ENCODE measurements at regions not wholly inside any gene's neighbourhood (a gene's known extent, or its start where the extent isn't known, plus 50 kb on each side); places are given as distances from the start of the nearest gene placed in this dataset.

DNA sequence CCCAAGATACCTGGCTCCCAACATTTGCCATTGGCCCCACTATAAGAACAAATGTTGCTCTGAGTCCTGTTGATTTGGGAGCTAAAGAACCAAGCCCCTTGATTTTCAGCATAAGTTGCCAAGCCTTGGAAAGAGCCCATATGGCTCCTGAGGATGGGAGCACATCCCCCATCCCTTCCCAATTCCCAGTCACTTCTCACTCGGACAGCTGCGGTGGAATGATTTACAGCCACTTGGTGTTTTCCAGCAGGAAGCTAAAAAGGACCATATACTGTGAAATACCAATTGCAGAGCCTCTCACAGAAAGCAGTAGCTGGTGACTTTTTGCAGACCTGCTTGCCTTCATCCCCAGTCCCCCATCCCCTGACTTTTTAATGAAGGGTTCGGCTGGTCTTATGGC, 524.6 kb downstream of the GRIN2A start:
- H3K9me3 ChIP-seq = no peaks in the 10 kb centered on the region
- no peak for DNase-seq (ENCODE audit: extremely low spot score)
- peaks cover 0 to 28% (median 0%) of the 10 kb centered on the region in 4 donors for H3K27me3 ChIP-seq
- H3K4me1 ChIP-seq = no peaks in the 10 kb centered on the region
- 13% methylated on average over 3 of the region's 3 CpGs for WGBS
- H3K4me3 ChIP-seq = no peak overlapping the region
- H3K36me3 ChIP-seq = no peaks in the 10 kb centered on the region
- no peak for TF ChIP-seq POLR2AphosphoS5 (IDR thresholded peaks at IDR 0.05)
- TF ChIP-seq EP300 (IDR thresholded peaks at IDR 0.05) = no peak
- no peak for TF ChIP-seq POLR2A (IDR thresholded peaks at IDR 0.05; ENCODE audit: low read depth)
- TF ChIP-seq, protein P1, sequence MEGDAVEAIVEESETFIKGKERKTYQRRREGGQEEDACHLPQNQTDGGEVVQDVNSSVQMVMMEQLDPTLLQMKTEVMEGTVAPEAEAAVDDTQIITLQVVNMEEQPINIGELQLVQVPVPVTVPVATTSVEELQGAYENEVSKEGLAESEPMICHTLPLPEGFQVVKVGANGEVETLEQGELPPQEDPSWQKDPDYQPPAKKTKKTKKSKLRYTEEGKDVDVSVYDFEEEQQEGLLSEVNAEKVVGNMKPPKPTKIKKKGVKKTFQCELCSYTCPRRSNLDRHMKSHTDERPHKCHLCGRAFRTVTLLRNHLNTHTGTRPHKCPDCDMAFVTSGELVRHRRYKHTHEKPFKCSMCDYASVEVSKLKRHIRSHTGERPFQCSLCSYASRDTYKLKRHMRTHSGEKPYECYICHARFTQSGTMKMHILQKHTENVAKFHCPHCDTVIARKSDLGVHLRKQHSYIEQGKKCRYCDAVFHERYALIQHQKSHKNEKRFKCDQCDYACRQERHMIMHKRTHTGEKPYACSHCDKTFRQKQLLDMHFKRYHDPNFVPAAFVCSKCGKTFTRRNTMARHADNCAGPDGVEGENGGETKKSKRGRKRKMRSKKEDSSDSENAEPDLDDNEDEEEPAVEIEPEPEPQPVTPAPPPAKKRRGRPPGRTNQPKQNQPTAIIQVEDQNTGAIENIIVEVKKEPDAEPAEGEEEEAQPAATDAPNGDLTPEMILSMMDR (IDR thresholded peaks at IDR 0.05) = no peak
- H3K27ac ChIP-seq (replicated peaks in 1 of 4) = no peak overlapping the region
- intact Hi-C loops (cut with DNase I) = no loop called here

- no peaks in the 10 kb centered on the region for H3K4me1 ChIP-seq
- intact Hi-C loops (cut with DNase I) = no loop called here
- H3K9me3 ChIP-seq = no peaks in the 10 kb centered on the region
- no peak overlapping the region for H3K4me3 ChIP-seq
- TF ChIP-seq POLR2AphosphoS5 (IDR thresholded peaks at IDR 0.05) = no peak
- TF ChIP-seq, protein P1 (IDR thresholded peaks at IDR 0.05) = no peak
- no peak for TF ChIP-seq POLR2A (IDR thresholded peaks at IDR 0.05; ENCODE audit: low read depth)
- TF ChIP-seq EP300 (IDR thresholded peaks at IDR 0.05) = no peak
- WGBS = 34% methylated on average over 4 of the region's 4 CpGs
- H3K27ac ChIP-seq (replicated peaks in 1 of 4) = no peak overlapping the region
- no peak for DNase-seq (ENCODE audit: extremely low spot score)
- H3K36me3 ChIP-seq = no peaks in the 10 kb centered on the region
- H3K27me3 ChIP-seq = peaks cover 0 to 28% (median 0%) of the 10 kb centered on the region in 4 donors
Observed at GRCh38 chr16:9658164-9658563, 524.1 kb downstream of the GRIN2A start.

- 75% methylated on average over 5 of the region's 5 CpGs for WGBS
- intact Hi-C loops (cut with DNase I) = no loop called here
- Histone ChIP-seq H3K27me3 (peaks cover 0 to 28% (median 0%) of the 10 kb centered on the region in 4 donors), H3K9me3 (no peaks in the 10 kb centered on the region), H3K27ac (replicated peaks in 1 of 4) (no peak overlapping the region), H3K4me1 (no peaks in the 10 kb centered on the region), H3K4me3 (no peak overlapping the region), H3K36me3 (no peaks in the 10 kb centered on the region)
- TF ChIP-seq POLR2A (IDR thresholded peaks at IDR 0.05; ENCODE audit: low read depth) = no peak
- TF ChIP-seq POLR2AphosphoS5 (IDR thresholded peaks at IDR 0.05) = no peak
- TF ChIP-seq EP300 (IDR thresholded peaks at IDR 0.05) = no peak
- TF ChIP-seq, protein P1 (IDR thresholded peaks at IDR 0.05) = no peak
- DNase-seq (ENCODE audit: extremely low spot score) = no peak
Observed at GRCh38 chr16:9658586-9658985, 523.6 kb downstream of the GRIN2A start.

- Histone ChIP-seq H3K27me3 (peaks cover 0 to 28% (median 0%) of the 10 kb centered on the region in 4 donors), H3K4me3 (no peak overlapping the region), H3K9me3 (no peaks in the 10 kb centered on the region), H3K27ac (replicated peaks in 1 of 4) (no peak overlapping the region), H3K36me3 (no peaks in the 10 kb centered on the region), H3K4me1 (no peaks in the 10 kb centered on the region)
- intact Hi-C loops (cut with DNase I) = no loop called here
- WGBS = 74% methylated on average over 6 of the region's 6 CpGs
- TF ChIP-seq POLR2A (IDR thresholded peaks at IDR 0.05; ENCODE audit: low read depth) = no peak
- no peak for DNase-seq (ENCODE audit: extremely low spot score)
Observed at GRCh38 chr16:9660898-9661297, 521.3 kb downstream of the GRIN2A start.

GRCh38 chr16:9661336-9662017, 520.8 kb downstream of the GRIN2A start:
- no peaks in the 10 kb centered on the region for H3K36me3 ChIP-seq
- TF ChIP-seq EP300 (IDR thresholded peaks at IDR 0.05) = no peak
- no peak for TF ChIP-seq POLR2A (IDR thresholded peaks at IDR 0.05; ENCODE audit: low read depth)
- no peak for TF ChIP-seq POLR2AphosphoS5 (IDR thresholded peaks at IDR 0.05)
- TF ChIP-seq, protein P1 (IDR thresholded peaks at IDR 0.05) = no peak
- H3K9me3 ChIP-seq = no peaks in the 10 kb centered on the region
- peaks cover 0 to 28% (median 0%) of the 10 kb centered on the region in 4 donors for H3K27me3 ChIP-seq
- no peak overlapping the region for H3K27ac ChIP-seq (replicated peaks in 1 of 4)
- no peak overlapping the region for H3K4me3 ChIP-seq
- 57% methylated on average over 10 of the region's 10 CpGs for WGBS
- intact Hi-C loops (cut with DNase I) = no loop called here
- no peak for DNase-seq (ENCODE audit: extremely low spot score)
- no peaks in the 10 kb centered on the region for H3K4me1 ChIP-seq
